GM21825 (cell line): ENCODE measurements at regions not wholly inside any gene's neighbourhood (a gene's known extent, or its start where the extent isn't known, plus 50 kb on each side); places are given as distances from the start of the nearest gene placed in this dataset.

Experiments used
- ATAC-seq: cut with Tn5 transposase; IDR thresholded peaks from one replicate; pipeline ENCODE4 v1.9.1; 2021; ENCODE audit warnings: mild to moderate bottlenecking, moderate library complexity; ENCODE audit not compliant: unreplicated experiment

GRCh38 chr2:220153118-220153517, 525.7 kb downstream of the SLC4A3 start:
- ATAC-seq = no peak

- no peak for ATAC-seq
Observed at GRCh38 chr2:220154304-220154703, 526.9 kb downstream of the SLC4A3 start.

- ATAC-seq = no peak
Observed at GRCh38 chr2:220157312-220157711, 529.9 kb downstream of the SLC4A3 start.

- no peak for ATAC-seq
Observed at GRCh38 chr2:220159738-220160137, 532.3 kb downstream of the SLC4A3 start.

- ATAC-seq = no peak
Observed at GRCh38 chr2:220162320-220162719, 534.9 kb downstream of the SLC4A3 start.

- ATAC-seq = no peak
Observed at GRCh38 chr2:220163486-220163885, 536.1 kb downstream of the SLC4A3 start.

GRCh38 chr2:220165401-220165800, 538.0 kb downstream of the SLC4A3 start:
- no peak for ATAC-seq

- no peak for ATAC-seq
Observed at GRCh38 chr2:220166616-220167015, 539.2 kb downstream of the SLC4A3 start.

- no peak for ATAC-seq
Observed at GRCh38 chr2:220167956-220168355, 540.5 kb downstream of the SLC4A3 start.

GRCh38 chr2:220168891-220169546, 541.6 kb downstream of the SLC4A3 start:
- ATAC-seq = no peak

- ATAC-seq = no peak
Observed at GRCh38 chr2:220174826-220175225, 547.4 kb downstream of the SLC4A3 start.

- ATAC-seq = no peak
Observed at GRCh38 chr2:220175967-220176366, 548.5 kb downstream of the SLC4A3 start.

GRCh38 chr2:220178991-220179695, 551.7 kb downstream of the SLC4A3 start:
- ATAC-seq = no peak

GRCh38 chr2:220181165-220181564, 553.7 kb downstream of the SLC4A3 start:
- ATAC-seq = no peak

- ATAC-seq = no peak
Observed at GRCh38 chr2:220182790-220183189, 555.4 kb downstream of the SLC4A3 start.

- no peak for ATAC-seq
Observed at GRCh38 chr2:220185766-220186305, 558.4 kb downstream of the SLC4A3 start.

- ATAC-seq = no peak
Observed at GRCh38 chr2:220188031-220188430, 560.6 kb downstream of the SLC4A3 start.

- ATAC-seq = no peak
Observed at GRCh38 chr2:220191031-220191430, 563.6 kb downstream of the SLC4A3 start.

- no peak for ATAC-seq
Observed at GRCh38 chr2:220191737-220192136, 564.3 kb downstream of the SLC4A3 start.

GRCh38 chr2:220192994-220193753, 565.7 kb downstream of the SLC4A3 start:
- ATAC-seq = no peak
